Sigmoid colon (tissue), 3 donors: ENCODE measurements at regions not wholly inside any gene's neighbourhood (a gene's known extent, or its start where the extent isn't known, plus 50 kb on each side); places are given as distances from the start of the nearest gene placed in this dataset.

ENCODE experiments used
- POLR2A ChIP-seq, 2 donors: fragments of 450-650 bp; IDR thresholded peaks; one replicate each; pipeline ENCODE4 v1.6.1; 2016; ENCODE audit warnings: antibody characterized with exemption in 2 of 2, mild to moderate bottlenecking in 2 of 2, moderate library complexity in 2 of 2
- TF ChIP-seq, protein P1 (sequence below), 4 experiments: fragments of 450-650 bp in 3 of 4; fragments of 200-600 bp in 1 of 4; IDR thresholded peaks; one replicate each; pipeline ENCODE4 v1.5.1; 2016 to 2019; ENCODE audit warnings: antibody characterized with exemption in 4 of 4, mild to moderate bottlenecking in 3 of 4, moderate library complexity in 2 of 4

DNA sequence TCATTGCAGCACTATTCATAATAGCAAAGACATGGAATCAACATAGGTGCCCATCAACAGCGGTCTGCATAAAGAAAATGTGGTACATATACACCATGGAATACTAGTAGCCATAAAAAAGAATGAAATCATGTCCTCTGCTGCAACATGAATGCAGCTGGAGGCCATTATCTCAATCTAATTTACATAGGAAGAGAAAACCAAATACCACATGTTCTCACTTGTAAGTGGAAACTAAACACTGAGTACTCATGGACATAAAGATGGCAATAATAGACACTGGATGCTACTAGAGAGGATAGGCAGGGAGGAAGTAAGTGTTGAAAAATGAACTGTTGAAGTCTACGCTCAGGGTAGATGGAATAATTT lies 203.9 kb upstream of the CDH9 start:
- TF ChIP-seq, protein P1, sequence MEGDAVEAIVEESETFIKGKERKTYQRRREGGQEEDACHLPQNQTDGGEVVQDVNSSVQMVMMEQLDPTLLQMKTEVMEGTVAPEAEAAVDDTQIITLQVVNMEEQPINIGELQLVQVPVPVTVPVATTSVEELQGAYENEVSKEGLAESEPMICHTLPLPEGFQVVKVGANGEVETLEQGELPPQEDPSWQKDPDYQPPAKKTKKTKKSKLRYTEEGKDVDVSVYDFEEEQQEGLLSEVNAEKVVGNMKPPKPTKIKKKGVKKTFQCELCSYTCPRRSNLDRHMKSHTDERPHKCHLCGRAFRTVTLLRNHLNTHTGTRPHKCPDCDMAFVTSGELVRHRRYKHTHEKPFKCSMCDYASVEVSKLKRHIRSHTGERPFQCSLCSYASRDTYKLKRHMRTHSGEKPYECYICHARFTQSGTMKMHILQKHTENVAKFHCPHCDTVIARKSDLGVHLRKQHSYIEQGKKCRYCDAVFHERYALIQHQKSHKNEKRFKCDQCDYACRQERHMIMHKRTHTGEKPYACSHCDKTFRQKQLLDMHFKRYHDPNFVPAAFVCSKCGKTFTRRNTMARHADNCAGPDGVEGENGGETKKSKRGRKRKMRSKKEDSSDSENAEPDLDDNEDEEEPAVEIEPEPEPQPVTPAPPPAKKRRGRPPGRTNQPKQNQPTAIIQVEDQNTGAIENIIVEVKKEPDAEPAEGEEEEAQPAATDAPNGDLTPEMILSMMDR (IDR thresholded peaks at IDR 0.05) = no peak
- no peak for TF ChIP-seq POLR2A (IDR thresholded peaks at IDR 0.05)
